ENCODE measurements at regions not wholly inside any gene's neighbourhood (a gene's known extent, or its start where the extent isn't known, plus 50 kb on each side); places are given as distances from the start of the nearest gene placed in this dataset.
"Not testable (repeated sequence)": the region's sequence is repeated elsewhere in the genome, so short reads cannot be mapped to it uniquely, and the experiment has no call there.

DNA sequence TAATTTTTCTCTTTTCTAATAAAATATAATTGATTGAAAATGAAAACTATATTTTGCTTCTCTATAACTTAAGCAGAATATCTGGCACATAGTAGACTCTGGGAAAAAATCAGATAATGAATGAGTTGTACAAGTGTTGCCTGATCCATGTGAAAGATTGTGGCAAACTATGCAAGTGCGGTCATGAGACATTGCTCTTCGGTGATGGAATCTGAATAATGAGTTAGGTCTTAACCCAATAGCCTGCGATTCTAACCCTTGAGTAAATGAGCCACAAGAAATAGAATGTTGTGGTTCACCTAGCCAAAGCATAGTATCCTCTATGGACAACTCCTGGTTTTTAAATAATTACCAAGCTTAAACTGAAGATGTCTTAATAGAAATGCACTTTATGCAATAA lies 333.7 kb upstream of the LUZP2 start:
- TF ChIP-seq, protein P1, sequence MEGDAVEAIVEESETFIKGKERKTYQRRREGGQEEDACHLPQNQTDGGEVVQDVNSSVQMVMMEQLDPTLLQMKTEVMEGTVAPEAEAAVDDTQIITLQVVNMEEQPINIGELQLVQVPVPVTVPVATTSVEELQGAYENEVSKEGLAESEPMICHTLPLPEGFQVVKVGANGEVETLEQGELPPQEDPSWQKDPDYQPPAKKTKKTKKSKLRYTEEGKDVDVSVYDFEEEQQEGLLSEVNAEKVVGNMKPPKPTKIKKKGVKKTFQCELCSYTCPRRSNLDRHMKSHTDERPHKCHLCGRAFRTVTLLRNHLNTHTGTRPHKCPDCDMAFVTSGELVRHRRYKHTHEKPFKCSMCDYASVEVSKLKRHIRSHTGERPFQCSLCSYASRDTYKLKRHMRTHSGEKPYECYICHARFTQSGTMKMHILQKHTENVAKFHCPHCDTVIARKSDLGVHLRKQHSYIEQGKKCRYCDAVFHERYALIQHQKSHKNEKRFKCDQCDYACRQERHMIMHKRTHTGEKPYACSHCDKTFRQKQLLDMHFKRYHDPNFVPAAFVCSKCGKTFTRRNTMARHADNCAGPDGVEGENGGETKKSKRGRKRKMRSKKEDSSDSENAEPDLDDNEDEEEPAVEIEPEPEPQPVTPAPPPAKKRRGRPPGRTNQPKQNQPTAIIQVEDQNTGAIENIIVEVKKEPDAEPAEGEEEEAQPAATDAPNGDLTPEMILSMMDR (IDR thresholded peaks at IDR 0.05; ENCODE audit: insufficient read depth, missing control alignments), result no peak
- FAIRE-seq (no peak), DNase-seq (ENCODE audit: insufficient read length, low spot score) (no peak)

DNA sequence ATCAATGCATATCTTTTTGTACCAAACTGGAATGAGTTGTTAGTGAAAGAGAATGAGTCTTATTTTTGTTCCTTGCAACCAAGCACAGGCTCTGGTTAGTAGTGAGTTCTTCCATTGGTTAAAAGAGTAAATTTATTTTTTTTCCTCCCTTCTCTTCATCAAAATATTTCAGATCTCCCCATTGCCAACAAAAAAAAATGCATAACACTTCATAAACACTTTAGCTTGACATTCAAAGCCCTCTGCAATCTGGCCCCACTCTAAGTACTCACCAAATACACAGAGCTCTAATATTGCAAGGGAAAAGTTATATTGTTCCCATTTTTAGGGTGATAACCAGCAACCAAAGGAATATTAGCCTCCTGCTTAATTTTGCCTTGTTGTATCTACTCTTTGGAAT lies 333.0 kb upstream of the LUZP2 start:
- DNase-seq (ENCODE audit: insufficient read length, low spot score) (no peak), FAIRE-seq (no peak)
- TF ChIP-seq, protein P1 (IDR thresholded peaks at IDR 0.05; ENCODE audit: insufficient read depth, missing control alignments), result no peak

DNA sequence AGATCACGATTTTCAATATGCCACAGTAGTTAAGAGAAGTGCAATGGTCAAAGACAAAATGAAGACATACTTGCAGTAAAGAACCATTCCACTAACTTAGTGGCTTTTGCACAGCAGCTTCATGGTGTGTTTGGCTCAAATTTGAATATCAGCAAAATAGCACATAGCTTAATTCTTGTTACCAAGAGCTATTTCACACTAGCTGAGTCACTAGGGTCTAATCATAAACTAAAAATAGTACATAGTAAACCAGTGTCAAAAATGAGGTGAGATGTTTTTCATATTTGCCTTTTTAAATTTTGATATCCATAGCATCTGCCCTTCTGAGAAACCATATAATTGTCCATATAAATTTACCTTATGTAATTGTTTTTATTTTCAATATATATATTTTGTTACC lies 325.0 kb upstream of the LUZP2 start:
- FAIRE-seq (no peak), DNase-seq (ENCODE audit: insufficient read length, low spot score) (no peak)
- TF ChIP-seq, protein P1 (IDR thresholded peaks at IDR 0.05; ENCODE audit: insufficient read depth, missing control alignments), result no peak

DNA sequence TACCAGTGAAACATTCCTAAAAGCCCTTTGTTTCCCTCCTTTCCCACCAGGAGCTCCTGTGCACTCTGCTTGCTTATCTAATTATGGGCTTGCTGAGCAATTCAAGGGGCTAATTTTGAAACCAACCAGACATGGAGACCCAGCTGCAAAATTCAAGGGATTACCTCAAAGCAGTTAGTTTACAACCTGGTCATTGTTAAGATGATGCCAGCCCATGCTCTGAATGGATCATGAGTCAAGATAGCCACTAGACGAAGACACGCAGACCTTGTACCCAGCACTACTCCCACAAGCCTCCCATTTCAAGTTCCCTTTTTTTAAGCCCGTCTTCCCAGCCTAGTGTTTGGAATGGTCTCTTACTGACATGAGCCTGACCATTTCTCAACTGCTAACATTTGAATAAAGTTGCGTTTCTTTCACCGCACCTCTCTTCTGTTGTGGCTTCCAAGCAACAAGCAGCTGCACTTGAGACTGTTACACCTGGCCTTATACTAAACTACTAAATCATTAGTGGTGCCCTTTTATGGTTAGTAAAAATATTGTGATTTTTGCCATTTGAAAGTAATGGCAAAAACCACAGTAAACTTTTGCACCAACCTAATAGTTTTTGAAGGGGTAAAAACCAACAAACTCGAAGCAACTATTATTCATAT lies 315.3 kb upstream of the LUZP2 start:
- TF ChIP-seq, protein P1 (IDR thresholded peaks at IDR 0.05; ENCODE audit: insufficient read depth, missing control alignments), result no peak
- FAIRE-seq, result no peak
- DNase-seq (ENCODE audit: insufficient read length, low spot score), result no peak

DNA sequence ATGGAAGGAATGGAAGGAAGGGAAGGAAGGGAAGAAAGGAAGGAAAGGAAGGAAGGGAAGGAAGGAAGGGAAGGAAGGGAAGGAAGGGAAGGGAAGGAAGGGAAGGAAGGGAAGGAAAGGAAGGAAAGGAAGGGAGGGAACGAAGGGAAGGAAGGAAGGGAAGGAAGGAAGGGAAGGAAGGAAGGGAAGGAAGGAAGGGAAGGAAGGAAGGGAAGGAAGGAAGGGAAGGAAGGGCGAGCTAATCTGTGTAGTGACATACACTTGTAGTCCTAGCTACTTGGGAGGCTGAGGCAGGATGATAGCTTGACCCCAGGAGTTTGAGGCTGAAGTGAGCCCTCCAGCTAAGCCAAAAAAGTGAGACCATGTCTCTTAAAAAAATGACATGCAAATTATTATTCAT lies 311.3 kb upstream of the LUZP2 start:
- not testable (repeated sequence) for FAIRE-seq; DNase-seq (ENCODE audit: insufficient read length, low spot score)

DNA sequence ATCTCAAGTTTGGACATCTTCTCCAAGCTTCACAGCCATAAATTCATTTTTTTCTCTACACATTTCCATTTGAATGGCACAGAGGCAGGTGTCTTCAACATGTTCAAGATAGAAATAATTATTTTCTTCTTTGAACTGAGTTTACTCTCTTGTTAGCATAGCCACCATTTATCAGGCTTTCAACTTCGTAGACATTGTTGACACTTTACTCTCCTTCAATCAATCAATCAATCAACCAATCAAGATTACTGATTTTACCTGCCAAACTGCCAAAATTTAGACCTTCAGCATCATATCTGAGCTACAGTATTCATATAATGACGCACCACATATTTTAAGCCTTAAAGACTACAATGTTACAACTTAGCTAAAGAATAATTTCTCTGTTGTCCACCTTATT lies 300.1 kb upstream of the LUZP2 start:
- DNase-seq (ENCODE audit: insufficient read length, low spot score) (no peak), FAIRE-seq (no peak)
- TF ChIP-seq, protein P1 (IDR thresholded peaks at IDR 0.05; ENCODE audit: insufficient read depth, missing control alignments), result no peak

DNA sequence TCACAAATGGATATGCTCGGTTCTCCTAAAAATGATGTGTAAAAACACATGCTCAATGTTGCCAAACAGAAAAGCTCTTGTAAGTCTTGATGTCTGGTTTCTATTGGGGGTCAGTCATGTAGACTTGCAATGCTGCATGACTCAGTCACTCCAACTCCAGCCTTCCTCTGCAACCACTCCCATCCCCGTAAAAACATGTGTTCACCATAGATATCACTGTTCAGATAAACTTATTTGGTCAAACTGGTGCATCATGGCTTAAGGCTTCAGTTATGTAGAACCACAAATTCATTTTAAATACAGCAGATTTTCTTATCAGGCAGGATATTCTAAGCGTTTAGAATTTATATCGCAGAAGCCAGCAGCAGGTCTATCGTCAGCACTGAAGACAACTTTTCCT lies 298.4 kb upstream of the LUZP2 start:
- DNase-seq (ENCODE audit: insufficient read length, low spot score), result no peak
- FAIRE-seq, result no peak
- TF ChIP-seq, protein P1 (IDR thresholded peaks at IDR 0.05; ENCODE audit: insufficient read depth, missing control alignments), result no peak

DNA sequence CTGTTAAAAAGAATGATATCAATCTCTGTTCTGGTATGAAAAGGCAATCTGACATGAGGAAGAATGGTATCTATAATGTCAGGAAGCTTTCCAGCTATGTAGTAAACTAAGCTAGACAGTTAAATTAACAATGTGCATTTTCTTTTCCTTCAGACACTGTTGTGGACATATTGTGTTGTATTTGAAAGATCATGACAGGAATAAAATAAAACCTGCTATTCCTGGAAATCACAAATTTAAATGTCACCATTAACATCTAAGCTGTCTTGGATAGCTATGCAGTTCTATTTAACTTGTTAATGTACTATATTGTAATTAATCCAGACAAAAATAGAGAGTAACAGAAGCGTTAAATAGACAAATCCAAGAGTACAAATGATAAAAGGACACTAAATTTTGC lies 297.4 kb upstream of the LUZP2 start:
- DNase-seq (ENCODE audit: insufficient read length, low spot score) (no peak), FAIRE-seq (no peak)
- TF ChIP-seq, protein P1 (IDR thresholded peaks at IDR 0.05; ENCODE audit: insufficient read depth, missing control alignments), result no peak

All from D721Med (cell line).